C4-2B (cell line): ENCODE measurements at regions not wholly inside any gene's neighbourhood (a gene's known extent, or its start where the extent isn't known, plus 50 kb on each side); places are given as distances from the start of the nearest gene placed in this dataset.

Source experiments
- CTCF ChIP-seq: fragments of 450-650 bp; conservative IDR thresholded peaks from 2 replicates; pipeline ENCODE4 v1.5.1; 2017; ENCODE audit warnings: mild to moderate bottlenecking
- ZFX ChIP-seq: fragments of 450-650 bp; IDR thresholded peaks from 2 replicates; pipeline ENCODE4 v1.6.1; 2017

GRCh38 chr6:146908786-146909185 is 295.4 kb upstream of the STXBP5 start:
- TF ChIP-seq CTCF (no peak), ZFX (no peak)
